ENCODE measurements at regions not wholly inside any gene's neighbourhood (a gene's known extent, or its start where the extent isn't known, plus 50 kb on each side); places are given as distances from the start of the nearest gene placed in this dataset.

- H3K4me1 ChIP-seq (ENCODE audit: control insufficient read depth in 1 of 2, low read depth in 2 of 2): no peaks in the 10 kb centered on the region
- H3K27ac ChIP-seq: no peak overlapping the region
- no peak for ATAC-seq (ENCODE audit: insufficient number of reproducible peaks, low FRiP score, low read depth)
- no peaks in the 10 kb centered on the region for H3K27me3 ChIP-seq (replicated peaks; ENCODE audit: insufficient read depth)
- H3K9me3 ChIP-seq: no peaks in the 10 kb centered on the region
- no peak overlapping the region for H3K4me3 ChIP-seq
- TF ChIP-seq, protein P1, sequence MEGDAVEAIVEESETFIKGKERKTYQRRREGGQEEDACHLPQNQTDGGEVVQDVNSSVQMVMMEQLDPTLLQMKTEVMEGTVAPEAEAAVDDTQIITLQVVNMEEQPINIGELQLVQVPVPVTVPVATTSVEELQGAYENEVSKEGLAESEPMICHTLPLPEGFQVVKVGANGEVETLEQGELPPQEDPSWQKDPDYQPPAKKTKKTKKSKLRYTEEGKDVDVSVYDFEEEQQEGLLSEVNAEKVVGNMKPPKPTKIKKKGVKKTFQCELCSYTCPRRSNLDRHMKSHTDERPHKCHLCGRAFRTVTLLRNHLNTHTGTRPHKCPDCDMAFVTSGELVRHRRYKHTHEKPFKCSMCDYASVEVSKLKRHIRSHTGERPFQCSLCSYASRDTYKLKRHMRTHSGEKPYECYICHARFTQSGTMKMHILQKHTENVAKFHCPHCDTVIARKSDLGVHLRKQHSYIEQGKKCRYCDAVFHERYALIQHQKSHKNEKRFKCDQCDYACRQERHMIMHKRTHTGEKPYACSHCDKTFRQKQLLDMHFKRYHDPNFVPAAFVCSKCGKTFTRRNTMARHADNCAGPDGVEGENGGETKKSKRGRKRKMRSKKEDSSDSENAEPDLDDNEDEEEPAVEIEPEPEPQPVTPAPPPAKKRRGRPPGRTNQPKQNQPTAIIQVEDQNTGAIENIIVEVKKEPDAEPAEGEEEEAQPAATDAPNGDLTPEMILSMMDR (IDR thresholded peaks at IDR 0.05): no peak
- H3K36me3 ChIP-seq: no peaks in the 10 kb centered on the region
- no peak for DNase-seq (ENCODE audit: low spot score)
Observed at GRCh38 chr6:66638518-66638917, 931.5 kb upstream of the EYS start.

- H3K27me3 ChIP-seq (replicated peaks; ENCODE audit: insufficient read depth): no peaks in the 10 kb centered on the region
- ATAC-seq (ENCODE audit: insufficient number of reproducible peaks, low FRiP score, low read depth) (no peak), DNase-seq (ENCODE audit: low spot score) (no peak)
- TF ChIP-seq, protein P1 (IDR thresholded peaks at IDR 0.05): no peak
- H3K9me3 ChIP-seq: no peaks in the 10 kb centered on the region
- H3K4me3 ChIP-seq: no peak overlapping the region
- H3K4me1 ChIP-seq (ENCODE audit: control insufficient read depth in 1 of 2, low read depth in 2 of 2): no peaks in the 10 kb centered on the region
- no peak overlapping the region for H3K27ac ChIP-seq
- H3K36me3 ChIP-seq: no peaks in the 10 kb centered on the region
Observed at GRCh38 chr6:66638099-66638498, 931.1 kb upstream of the EYS start.

GRCh38 chr6:66628917-66629316 is 921.9 kb upstream of the EYS start:
- Histone ChIP-seq H3K9me3 (no peaks in the 10 kb centered on the region), H3K4me1 (ENCODE audit: control insufficient read depth in 1 of 2, low read depth in 2 of 2) (no peaks in the 10 kb centered on the region), H3K4me3 (no peak overlapping the region), H3K27me3 (replicated peaks; ENCODE audit: insufficient read depth) (no peaks in the 10 kb centered on the region), H3K36me3 (no peaks in the 10 kb centered on the region), H3K27ac (no peak overlapping the region)
- TF ChIP-seq, protein P1 (IDR thresholded peaks at IDR 0.05): no peak
- DNase-seq (ENCODE audit: low spot score): no peak
- no peak for ATAC-seq (ENCODE audit: insufficient number of reproducible peaks, low FRiP score, low read depth)

DNA sequence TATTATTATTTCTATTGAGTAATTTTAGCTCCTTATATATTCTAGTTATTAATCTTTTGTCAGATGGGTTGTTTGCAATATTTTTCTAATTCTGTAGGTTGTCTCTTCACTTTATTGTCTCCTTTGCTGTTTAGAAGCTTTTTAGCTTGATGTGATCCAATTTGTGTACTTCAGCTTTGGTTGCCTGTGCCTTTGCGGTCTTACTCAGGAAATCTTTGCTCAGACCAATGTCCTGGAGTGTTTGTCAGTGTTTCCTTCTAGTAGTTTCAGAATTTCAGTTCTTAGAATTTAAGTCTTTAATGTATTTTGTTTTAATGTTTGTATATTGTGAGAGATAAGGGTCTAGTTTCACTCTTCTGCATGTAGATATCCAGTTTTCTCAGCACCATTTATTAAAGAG is 916.0 kb upstream of the EYS start:
- TF ChIP-seq, protein P1 (IDR thresholded peaks at IDR 0.05): no peak
- no peak for ATAC-seq (ENCODE audit: insufficient number of reproducible peaks, low FRiP score, low read depth)
- Histone ChIP-seq H3K9me3 (no peaks in the 10 kb centered on the region), H3K36me3 (no peaks in the 10 kb centered on the region), H3K27me3 (replicated peaks; ENCODE audit: insufficient read depth) (no peaks in the 10 kb centered on the region), H3K27ac (no peak overlapping the region), H3K4me3 (no peak overlapping the region), H3K4me1 (ENCODE audit: control insufficient read depth in 1 of 2, low read depth in 2 of 2) (no peaks in the 10 kb centered on the region)
- no peak for DNase-seq (ENCODE audit: low spot score)

DNA sequence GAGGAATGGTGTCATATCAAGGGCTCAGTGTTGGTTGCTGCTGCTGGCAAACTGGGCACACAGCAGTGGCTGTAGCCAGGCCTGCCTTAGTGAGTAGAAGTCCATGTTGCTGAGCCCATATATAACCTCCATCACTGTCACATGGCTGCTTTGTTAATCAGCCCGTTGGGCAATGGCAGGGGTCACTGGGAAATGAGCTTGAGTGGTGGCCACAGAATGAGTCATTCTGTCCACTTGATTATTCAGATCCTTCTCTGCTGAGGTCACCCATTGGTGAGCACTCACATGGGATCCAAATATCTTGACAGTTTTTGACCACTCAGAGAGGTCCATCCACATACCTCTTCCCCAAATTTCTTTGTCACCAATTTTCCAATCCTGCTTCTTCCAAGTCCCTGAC is 898.9 kb upstream of the EYS start:
- Histone ChIP-seq H3K36me3 (no peaks in the 10 kb centered on the region), H3K9me3 (no peaks in the 10 kb centered on the region), H3K27me3 (replicated peaks; ENCODE audit: insufficient read depth) (no peaks in the 10 kb centered on the region), H3K4me3 (no peak overlapping the region), H3K4me1 (ENCODE audit: control insufficient read depth in 1 of 2, low read depth in 2 of 2) (no peaks in the 10 kb centered on the region), H3K27ac (no peak overlapping the region)
- TF ChIP-seq, protein P1 (IDR thresholded peaks at IDR 0.05): no peak
- no peak for DNase-seq (ENCODE audit: low spot score)
- no peak for ATAC-seq (ENCODE audit: insufficient number of reproducible peaks, low FRiP score, low read depth)

Measured in thoracic aorta (tissue), 2 donors.